Stimulated activated naive CD4-positive, alpha-beta T cell (primary cell): ENCODE measurements at regions not wholly inside any gene's neighbourhood (a gene's known extent, or its start where the extent isn't known, plus 50 kb on each side); places are given as distances from the start of the nearest gene placed in this dataset.

Experiments
- DNase-seq, 6 experiments: peaks; one replicate each; lab custom pipeline; 2025; lab: John Stamatoyannopoulos, UW

DNA sequence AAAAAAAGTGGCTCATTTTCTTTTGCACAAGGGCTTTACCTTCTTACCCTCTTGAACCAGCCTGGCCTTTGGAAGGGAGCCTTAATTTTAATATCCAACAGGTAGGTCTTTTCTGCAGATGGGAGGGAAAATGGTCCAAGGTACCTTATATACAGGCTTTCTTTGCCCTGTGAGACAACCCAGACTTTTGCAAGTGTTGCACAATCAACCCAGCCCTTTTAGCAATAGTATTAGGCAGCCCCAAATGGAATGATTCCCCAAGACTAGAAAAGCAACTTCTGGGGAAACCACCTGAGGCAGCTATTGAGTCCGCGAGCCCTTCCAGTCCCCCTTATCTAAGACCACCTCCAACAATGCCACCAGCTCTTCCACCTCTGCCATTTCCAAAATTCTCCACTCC is 1138.3 kb downstream of the XPNPEP1 start:
- no peak for DNase-seq

DNA sequence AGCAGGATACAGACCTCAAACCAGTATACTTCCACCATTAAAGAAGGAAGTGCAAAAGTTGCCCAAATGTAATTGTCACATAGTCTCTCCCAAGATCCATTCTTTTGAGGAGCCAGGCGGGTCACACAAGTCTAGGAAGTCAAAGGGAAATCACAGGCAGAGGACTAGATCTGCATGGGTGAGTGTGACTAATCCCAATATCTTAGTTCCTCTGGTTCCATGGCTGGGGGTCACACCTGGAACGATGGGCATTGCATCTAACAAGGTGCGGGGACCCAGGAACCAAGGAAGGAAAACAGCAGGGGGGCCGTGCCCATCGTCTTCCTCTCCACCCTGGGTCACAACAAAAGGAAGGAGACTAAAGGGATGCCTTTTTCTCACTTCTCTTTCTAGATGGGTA is 1138.8 kb downstream of the XPNPEP1 start:
- DNase-seq = no peak

DNA sequence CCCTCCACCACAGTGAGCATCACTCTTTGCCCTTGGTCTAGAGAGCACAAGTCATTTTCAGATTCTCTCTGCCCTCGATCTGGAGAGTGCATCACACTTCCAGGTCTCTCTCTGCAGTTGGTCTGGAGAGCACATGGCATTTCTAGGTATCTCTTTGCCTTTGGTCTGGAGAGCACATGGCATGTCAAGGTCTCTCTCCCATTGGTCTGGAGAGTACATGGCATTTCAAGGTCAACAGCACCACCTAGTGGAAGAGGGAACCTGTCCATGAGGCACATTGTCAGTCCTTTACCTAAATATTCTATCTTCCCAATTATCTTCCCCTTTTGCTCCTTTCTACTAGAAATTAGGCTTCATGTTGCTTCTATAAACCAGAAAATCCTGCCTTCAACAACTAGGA is 1139.4 kb downstream of the XPNPEP1 start:
- no peak for DNase-seq

DNA sequence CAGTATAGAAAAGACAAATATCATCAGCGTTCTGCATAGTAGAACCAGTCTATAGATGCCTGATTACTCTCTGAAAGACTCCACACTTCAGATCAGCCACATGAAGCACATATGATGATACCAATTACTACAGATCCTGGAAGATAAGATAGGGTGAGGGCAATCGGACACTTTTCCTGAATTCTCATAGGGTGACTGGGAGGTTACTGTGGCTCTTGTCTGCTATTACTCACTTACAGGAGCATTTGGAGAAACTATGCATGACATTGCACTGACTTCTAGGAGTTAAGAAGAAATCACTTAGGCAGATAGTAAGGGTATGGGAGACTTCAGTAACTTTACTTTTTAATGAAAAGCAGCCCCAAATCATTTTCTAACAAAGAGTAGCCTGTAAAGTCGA is 1140.9 kb downstream of the XPNPEP1 start:
- DNase-seq = no peak

GRCh38 chr10:108779501-108779900 is 1143.8 kb downstream of the XPNPEP1 start:
- no peak for DNase-seq

DNA sequence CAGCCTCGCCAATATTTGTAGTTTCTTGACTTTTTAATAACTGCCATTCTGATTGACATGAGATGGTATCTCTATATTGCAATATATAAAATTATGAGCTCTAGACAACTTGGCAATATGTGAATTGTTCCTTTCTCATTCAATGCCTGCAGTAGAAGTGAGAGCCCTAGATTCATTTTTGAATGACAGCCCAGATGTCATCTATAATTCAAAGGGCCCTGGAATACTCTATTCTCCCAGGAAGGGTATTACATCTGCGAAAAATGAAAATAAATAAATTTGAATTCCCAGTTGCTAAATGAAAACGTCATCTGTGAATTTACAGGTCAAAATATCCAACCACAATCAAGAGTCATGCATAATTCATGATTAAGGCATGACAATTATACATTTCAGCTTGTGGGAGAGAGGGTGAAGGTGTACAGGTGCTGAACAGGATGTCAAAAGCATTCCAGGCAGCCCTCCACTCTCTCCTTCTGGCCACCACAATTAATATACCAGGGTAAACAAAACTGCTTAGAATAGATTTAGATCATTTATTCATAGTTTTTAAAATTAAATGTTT is 1147.3 kb downstream of the XPNPEP1 start:
- DNase-seq = no peak

GRCh38 chr10:108771106-108771505 is 1152.2 kb downstream of the XPNPEP1 start:
- DNase-seq = no peak

DNA sequence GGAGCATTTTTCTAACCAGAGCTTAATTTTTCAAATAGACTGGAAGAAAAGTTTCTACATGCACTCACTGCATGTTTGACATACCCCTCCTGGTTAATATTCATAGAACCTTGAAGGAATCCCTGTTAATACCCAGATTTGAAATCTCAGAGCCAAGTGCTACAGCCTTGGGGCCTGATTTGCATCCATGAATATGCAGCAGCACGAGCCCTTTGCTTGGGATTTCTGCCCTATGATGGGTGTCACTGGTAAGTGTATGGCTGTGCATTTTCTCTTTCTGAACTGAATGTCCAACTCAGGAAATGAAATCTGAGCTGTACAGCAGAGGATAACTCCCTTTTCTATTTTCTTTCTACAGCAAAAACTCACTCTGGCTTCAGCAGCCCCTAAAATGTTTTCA is 1157.5 kb downstream of the XPNPEP1 start:
- no peak for DNase-seq

DNA sequence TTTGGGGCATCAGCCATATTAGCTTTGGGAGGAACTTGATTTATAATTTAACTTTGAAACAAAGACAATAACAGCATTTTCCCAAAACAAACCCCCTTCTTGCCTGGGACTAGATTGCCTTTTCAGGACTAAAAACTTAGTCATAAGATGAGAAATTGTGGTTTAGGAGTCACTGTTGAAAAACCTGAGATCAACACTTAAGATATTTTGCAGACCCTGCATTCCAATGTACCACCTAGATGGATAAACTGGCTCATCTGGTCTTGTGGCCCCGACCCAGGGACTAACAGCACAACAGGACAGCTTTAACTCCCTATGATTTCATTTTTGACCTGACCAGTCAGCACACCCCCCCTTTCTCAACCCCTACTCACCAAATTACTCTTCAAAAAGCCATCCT is 1165.4 kb downstream of the XPNPEP1 start:
- no peak for DNase-seq

GRCh38 chr10:108755646-108756045 is 1167.7 kb downstream of the XPNPEP1 start:
- DNase-seq = no peak

- DNase-seq = no peak
Observed at GRCh38 chr10:108753326-108753725, 1170.0 kb downstream of the XPNPEP1 start.

GRCh38 chr10:108749042-108749441 is 1174.3 kb downstream of the XPNPEP1 start:
- DNase-seq = no peak

GRCh38 chr10:108736111-108736510 is 1187.2 kb downstream of the XPNPEP1 start:
- DNase-seq = no peak

- DNase-seq = no peak
Observed at GRCh38 chr10:108735380-108735779, 1187.9 kb downstream of the XPNPEP1 start.

DNA sequence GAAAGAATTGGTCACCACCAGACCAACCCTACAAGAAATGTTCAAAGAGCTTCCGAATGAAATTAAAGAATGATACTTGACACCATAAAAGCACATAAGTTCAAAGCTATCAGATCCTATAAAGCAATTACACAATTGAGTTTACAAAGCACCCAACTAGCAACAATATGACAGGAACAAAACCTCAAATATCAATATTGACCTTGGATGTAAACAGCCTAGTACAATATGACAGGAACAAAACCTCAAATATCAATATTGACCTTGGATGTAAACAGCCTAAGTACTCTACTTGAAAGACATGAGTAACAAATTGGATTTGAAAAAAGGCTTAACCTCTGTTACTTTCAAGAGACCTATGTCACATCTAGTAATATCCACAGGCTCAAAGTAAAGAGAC is 1201.4 kb downstream of the XPNPEP1 start:
- DNase-seq = no peak

- no peak for DNase-seq
Observed at GRCh38 chr10:108716352-108716751, 1207.0 kb downstream of the XPNPEP1 start.

DNA sequence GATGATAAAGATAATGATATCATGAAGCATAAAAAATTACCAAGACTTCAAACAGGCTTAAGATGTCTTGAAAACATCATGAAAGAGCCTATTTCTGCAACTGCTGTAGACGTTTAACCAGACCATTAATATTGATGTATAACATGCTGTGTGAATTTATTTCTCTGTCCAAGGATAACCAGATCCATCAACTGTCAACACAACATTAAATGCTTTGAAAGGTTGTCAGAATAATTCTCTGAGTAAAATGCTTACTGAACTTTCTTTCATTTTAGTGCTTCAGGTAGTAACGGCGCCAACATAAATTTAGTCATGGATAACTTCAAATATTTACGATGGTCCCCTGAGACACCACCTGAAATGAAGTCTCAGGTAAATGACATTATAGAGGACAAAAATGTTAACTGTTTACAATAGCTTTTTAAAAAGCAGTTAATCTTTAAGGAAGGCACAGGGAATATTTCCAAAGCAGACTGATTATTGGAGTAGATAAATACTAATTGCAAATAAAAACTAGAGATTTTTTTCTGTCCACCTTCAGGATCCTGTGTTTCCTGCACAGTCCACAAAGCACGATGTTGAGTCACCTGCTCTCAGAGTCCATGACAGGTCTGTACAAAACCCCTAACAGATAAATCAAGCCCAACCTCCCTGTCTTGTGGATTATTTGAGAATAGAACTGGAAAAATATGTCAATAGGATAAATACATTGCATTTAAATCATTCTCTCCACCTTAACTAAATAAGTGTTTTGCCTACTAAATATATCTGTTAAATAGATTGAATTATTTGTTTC is 1213.2 kb downstream of the XPNPEP1 start:
- DNase-seq = no peak

GRCh38 chr10:108708363-108708762 is 1214.9 kb downstream of the XPNPEP1 start:
- DNase-seq = no peak

GRCh38 chr10:108696792-108697477 is 1226.4 kb downstream of the XPNPEP1 start:
- no peak for DNase-seq

DNA sequence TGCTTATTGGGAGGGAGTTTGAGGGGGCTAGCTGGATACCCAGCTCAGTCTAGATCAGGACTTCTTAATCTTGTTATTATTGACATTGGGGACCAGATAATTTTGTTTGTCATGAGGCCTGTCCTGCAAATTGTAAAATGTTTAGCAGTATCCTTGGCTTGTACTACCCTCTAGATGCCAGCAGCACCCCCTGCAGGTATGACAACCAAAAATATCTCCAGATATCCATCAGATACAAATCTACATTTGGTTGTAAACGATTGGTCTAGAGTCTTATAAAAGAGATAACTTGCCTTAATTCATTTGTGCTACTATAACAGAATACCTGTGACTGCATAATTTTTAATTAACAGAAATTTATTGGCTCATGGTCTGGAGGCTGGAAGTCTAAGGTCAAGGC is 1232.2 kb downstream of the XPNPEP1 start:
- DNase-seq = no peak

- no peak for DNase-seq
Observed at GRCh38 chr10:108690530-108690929, 1232.8 kb downstream of the XPNPEP1 start.

GRCh38 chr10:108689891-108690290 is 1233.4 kb downstream of the XPNPEP1 start:
- no peak for DNase-seq

DNA sequence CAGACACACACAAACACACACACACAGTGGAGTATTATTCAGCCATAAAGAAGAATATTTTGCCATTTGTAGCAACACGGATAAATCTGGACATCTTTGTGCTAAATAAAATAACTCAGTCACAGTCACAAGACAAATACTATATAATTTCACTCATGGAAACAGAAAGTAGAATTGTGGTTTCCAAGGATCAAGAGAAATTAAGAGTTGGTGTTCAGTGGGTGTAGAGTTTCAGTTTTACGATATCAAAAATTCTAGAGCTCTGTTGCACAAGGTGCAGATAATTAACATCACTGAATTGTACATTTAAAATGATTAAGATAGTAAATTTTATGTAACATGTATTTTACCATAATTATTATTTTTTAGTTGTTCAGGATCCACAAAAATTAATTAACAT is 1235.0 kb downstream of the XPNPEP1 start:
- DNase-seq = no peak
